Progenitor cell of endocrine pancreas (in vitro differentiated cells): ENCODE measurements at regions not wholly inside any gene's neighbourhood (a gene's known extent, or its start where the extent isn't known, plus 50 kb on each side); places are given as distances from the start of the nearest gene placed in this dataset.

Experiments used
- DNase-seq: peaks from one replicate; pipeline ENCODE4 v3.0.0; 2021; ENCODE audit warnings: low spot score; ENCODE audit not compliant: unreplicated experiment
- H3K27ac Mint-ChIP-seq: 2 replicates; pipeline ENCODE4 v1.8.0; 2021; ENCODE audit warnings: mild to moderate bottlenecking, moderate library complexity, mixed read lengths
- H3K27me3 Mint-ChIP-seq: 2 replicates; pipeline ENCODE4 v1.8.0; 2021; ENCODE audit warnings: mixed read lengths
- H3K36me3 Mint-ChIP-seq: 2 replicates; pipeline ENCODE4 v1.8.0; 2022; ENCODE audit warnings: mixed read lengths; ENCODE audit not compliant: insufficient read depth
- H3K4me1 Mint-ChIP-seq: 2 replicates; pipeline ENCODE4 v1.8.0; 2021; ENCODE audit warnings: low read depth, mixed read lengths
- H3K4me3 Mint-ChIP-seq: 2 replicates; pipeline ENCODE4 v1.8.0; 2021; ENCODE audit warnings: low read depth, mild to moderate bottlenecking, moderate library complexity, mixed read lengths
- H3K9me3 Mint-ChIP-seq: 2 replicates; pipeline ENCODE4 v1.8.0; 2021; ENCODE audit warnings: low read depth, mixed read lengths
- TF ChIP-seq, protein P1 (sequence below): fragments of 200-600 bp; sonication (generic); IDR thresholded peaks from one replicate; pipeline ENCODE4 v1.5.0; 2021; ENCODE audit warnings: antibody characterized with exemption, mild to moderate bottlenecking; ENCODE audit not compliant: unreplicated experiment

DNA sequence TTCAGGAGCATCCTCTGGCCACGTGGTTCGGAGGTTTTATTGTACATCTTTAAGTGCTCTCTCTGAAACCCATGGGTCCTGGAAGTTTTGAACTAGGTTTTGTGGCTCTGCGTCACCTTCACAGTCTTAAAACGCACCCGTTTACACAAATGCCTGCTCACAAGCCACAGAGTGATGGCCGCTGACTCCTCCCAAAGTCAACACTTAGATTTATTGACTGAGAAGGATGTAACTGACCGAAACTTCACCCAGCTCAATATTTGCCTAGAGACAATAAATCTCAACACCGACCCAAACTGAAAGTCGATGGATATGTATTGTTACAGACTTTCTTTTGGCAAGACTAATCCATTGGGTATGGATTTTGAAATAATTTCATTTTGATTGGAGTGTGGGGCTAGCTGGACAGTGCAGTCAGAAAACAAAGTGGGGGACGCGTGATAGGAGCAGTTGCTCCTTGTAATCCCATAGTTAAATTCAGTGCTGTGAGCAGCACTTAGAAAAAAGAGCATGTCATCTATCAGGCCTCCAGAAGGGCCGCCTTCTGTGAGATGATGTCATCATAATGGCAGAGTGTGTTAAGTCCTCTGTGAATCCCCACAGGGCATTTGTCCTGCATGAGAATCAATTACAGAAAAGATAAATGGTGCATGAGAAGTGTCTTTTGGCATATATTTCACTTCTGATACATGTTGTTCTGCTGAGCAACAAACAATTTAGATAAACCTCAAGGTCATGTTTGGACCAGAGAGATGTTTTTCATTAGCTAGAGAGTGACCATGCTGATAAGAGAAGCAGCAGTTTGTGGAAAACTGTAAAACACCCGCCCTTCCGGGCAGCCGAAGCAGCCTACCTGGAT is 183.7 kb downstream of the INO80D start:
- Mint-ChIP-seq H3K27ac (peak overlapping the region; percentile 89), H3K36me3 (no peaks in the 10 kb centered on the region)

DNA sequence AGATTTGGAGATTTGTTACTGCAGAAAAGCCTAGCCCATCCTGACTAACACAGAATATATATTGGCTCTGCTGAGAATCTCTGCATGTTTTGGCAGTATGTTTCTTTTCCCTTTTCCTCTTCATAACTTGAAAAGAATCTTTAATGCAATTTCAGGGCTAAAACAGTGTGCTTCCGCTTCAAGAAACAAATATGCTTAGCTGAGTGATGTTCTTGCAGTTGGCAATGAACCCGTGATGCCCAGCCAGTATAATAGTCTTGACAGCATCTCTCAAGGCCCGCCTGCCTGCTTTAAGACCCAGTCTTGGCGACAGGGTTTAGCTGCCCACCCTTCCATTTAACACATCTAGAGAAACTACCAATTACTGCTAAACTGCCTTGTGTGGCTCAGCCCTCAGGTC is 184.5 kb downstream of the INO80D start:
- TF ChIP-seq, protein P1, sequence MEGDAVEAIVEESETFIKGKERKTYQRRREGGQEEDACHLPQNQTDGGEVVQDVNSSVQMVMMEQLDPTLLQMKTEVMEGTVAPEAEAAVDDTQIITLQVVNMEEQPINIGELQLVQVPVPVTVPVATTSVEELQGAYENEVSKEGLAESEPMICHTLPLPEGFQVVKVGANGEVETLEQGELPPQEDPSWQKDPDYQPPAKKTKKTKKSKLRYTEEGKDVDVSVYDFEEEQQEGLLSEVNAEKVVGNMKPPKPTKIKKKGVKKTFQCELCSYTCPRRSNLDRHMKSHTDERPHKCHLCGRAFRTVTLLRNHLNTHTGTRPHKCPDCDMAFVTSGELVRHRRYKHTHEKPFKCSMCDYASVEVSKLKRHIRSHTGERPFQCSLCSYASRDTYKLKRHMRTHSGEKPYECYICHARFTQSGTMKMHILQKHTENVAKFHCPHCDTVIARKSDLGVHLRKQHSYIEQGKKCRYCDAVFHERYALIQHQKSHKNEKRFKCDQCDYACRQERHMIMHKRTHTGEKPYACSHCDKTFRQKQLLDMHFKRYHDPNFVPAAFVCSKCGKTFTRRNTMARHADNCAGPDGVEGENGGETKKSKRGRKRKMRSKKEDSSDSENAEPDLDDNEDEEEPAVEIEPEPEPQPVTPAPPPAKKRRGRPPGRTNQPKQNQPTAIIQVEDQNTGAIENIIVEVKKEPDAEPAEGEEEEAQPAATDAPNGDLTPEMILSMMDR = no peak
- Mint-ChIP-seq H3K27ac (no peak overlapping the region), H3K4me1 (peaks cover 16% of the 10 kb centered on the region), H3K36me3 (no peaks in the 10 kb centered on the region), H3K27me3 (no peaks in the 10 kb centered on the region), H3K9me3 (peaks cover 3% of the 10 kb centered on the region), H3K4me3 (no peak overlapping the region)
- DNase-seq = no peak

More for the DNA sequence above, 183.7 kb downstream of the INO80D start:
- Mint-ChIP-seq H3K4me3 (no peak overlapping the region), H3K27me3 (peaks cover 3% of the 10 kb centered on the region), H3K9me3 (peaks cover 8% of the 10 kb centered on the region), H3K4me1 (peaks cover 21% of the 10 kb centered on the region)
- TF ChIP-seq, protein P1 = no peak
- DNase-seq = no peak

DNA sequence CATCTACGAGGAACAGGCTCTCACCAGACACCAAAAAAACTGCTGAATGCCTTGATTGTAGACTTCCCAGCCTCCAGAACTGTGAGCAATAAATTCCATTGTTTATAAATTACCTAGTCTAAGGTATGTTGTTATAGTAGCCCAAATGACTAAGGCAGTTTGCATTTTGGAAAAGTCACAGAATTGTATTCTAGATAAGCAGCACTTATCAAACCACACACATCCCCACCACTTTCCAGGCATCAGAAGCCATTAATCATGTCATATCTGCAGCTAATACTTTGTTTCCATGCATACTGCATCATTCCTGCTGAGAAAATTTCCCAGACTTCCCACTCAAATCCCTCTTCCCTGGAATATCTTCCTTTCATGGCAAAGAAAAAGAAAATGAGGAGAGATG is 187.2 kb downstream of the INO80D start:
- no peak for DNase-seq
- TF ChIP-seq, protein P1 = no peak
- Mint-ChIP-seq H3K27ac (no peak overlapping the region), H3K36me3 (no peaks in the 10 kb centered on the region), H3K27me3 (no peaks in the 10 kb centered on the region), H3K9me3 (peaks cover 3% of the 10 kb centered on the region), H3K4me1 (peaks cover 15% of the 10 kb centered on the region), H3K4me3 (no peak overlapping the region)

DNA sequence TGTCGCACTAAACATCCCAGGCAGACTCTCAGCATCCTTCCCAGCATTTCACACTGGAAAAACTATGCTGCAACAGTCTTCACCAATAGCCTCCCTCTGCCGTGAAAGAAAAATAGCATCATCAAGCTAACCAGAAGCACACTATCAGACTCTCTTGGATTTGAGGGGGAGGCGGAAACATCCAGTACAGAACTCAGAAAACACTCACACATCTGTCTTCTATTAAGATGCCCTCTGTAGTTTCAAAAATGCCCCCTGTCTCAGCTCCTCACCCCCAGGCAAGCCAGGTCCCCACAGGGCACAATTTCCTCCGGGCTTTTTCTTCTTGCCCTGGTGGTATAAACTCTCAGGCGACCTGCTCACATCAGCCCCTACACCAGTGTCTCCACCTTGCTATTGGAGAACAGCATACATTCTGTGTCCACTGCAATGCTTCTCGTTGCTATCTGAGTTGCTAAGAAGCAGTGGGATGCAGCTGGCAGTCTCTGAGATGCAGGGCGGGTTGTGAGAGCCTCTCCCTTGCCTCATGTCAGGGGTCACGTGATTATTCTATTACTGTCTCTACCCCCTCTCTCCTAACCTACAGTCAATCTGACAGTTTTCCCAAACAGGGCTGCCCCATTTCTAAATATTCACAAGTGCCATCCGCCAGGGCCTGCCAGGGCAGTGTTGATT is 189.9 kb downstream of the INO80D start:
- no peaks in the 10 kb centered on the region for H3K36me3 Mint-ChIP-seq
- no peak overlapping the region for H3K4me3 Mint-ChIP-seq
- peaks cover 3% of the 10 kb centered on the region for H3K9me3 Mint-ChIP-seq
- peaks cover 2% of the 10 kb centered on the region for H3K4me1 Mint-ChIP-seq
- no peak overlapping the region for H3K27ac Mint-ChIP-seq
- no peaks in the 10 kb centered on the region for H3K27me3 Mint-ChIP-seq
- no peak for DNase-seq
- TF ChIP-seq, protein P1 = no peak

DNA sequence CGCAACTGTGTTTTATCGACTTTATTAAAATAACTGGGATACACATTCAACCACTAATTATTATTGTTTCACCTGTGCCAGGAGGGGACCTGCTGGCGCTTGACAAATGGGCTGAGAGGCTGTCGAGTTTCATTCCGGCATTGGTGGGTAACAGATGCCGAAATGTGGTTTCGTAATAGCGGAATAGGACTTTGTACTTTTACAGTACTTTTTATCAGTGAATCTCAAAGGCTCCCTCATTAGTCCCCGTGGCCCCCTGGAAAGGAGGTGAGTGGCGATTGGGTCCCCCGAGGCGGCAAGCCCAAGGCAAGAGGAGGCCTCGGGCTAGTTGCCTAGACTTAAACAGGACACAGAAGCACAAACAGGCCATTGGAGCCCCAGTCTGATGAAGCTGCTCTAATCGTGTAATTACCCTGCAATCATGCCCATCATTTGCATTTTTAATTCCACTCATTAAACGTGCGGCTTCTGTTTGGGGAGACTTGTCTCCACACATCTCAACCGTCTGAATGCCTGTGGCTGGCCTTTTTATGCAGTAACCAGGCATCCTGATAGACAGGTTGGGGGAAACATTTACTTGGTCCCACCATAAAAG is 193.2 kb downstream of the INO80D start:
- no peak for DNase-seq
- TF ChIP-seq, protein P1 = no peak
- Mint-ChIP-seq H3K4me3 (no peak overlapping the region), H3K4me1 (peaks cover 2% of the 10 kb centered on the region), H3K27ac (no peak overlapping the region), H3K9me3 (no peaks in the 10 kb centered on the region), H3K36me3 (no peaks in the 10 kb centered on the region), H3K27me3 (no peaks in the 10 kb centered on the region)
